Activated CD8-positive, alpha-beta memory T cell treated with anti-CD3 and anti-CD28 coated beads, Interleukin-2, amount 10 ng/mL, durations not matched to agents 7 days and 5 days (primary cell): ENCODE measurements at regions not wholly inside any gene's neighbourhood (a gene's known extent, or its start where the extent isn't known, plus 50 kb on each side); places are given as distances from the start of the nearest gene placed in this dataset.
"Not testable (repeated sequence)": the region's sequence is repeated elsewhere in the genome, so short reads cannot be mapped to it uniquely, and the experiment has no call there.

Experiments
- ATAC-seq: fragments of 150-1000 bp; cut with Tn5 transposase; one replicate; pipeline ENCODE4 v1.10.0; 2021; ENCODE audit warnings: moderate library complexity
- CTCF ChIA-PET: fragments of 350-600 bp; sonication (Branson Sonifier 250); formaldehyde crosslinking; loops from one replicate; lab custom pipeline; 2021; ENCODE audit warnings: antibody characterized with exemption; lab: Charles Lee
- DNase-seq: peaks from one replicate; pipeline ENCODE4 v3.0.0-alpha.2; 2020
- H3K27ac Mint-ChIP-seq: one replicate; pipeline ENCODE4 v1.8.0; 2021; ENCODE audit warnings: mild to moderate bottlenecking, mixed read lengths
- H3K27me3 Mint-ChIP-seq: one replicate; pipeline ENCODE4 v1.8.0; 2021; ENCODE audit warnings: mixed read lengths
- H3K36me3 Mint-ChIP-seq: one replicate; pipeline ENCODE4 v1.8.0; 2021; ENCODE audit warnings: mild to moderate bottlenecking, mixed read lengths
- H3K4me1 Mint-ChIP-seq: one replicate; pipeline ENCODE4 v1.8.0; 2021; ENCODE audit warnings: mixed read lengths
- H3K4me3 Mint-ChIP-seq: one replicate; pipeline ENCODE4 v1.8.0; 2021; ENCODE audit warnings: mild to moderate bottlenecking, moderate library complexity, mixed read lengths
- H3K9me3 Mint-ChIP-seq: one replicate; pipeline ENCODE4 v1.8.0; 2022; ENCODE audit warnings: low read depth, mixed read lengths

DNA sequence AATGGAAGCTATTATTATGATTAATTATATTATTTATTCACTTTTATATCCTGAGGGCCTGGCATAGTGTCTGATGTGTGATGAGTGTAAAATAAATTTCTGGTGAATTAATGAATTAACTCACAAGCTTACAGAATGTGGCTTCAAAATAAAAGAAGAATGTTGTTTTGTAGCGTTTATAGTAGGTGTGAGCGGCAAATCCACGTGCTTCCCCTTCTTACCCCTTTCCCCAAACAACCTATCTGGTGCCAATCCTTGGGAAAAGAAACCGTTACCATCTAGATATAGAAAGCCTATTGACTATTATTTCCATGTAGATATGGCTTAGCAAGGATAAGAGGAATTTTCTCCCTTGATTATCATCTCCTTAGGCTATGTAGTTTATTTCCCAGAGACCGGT, 144.6 kb upstream of the CITED2 start:
- CTCF ChIA-PET, result no interaction called here
- H3K27ac Mint-ChIP-seq, result no peak overlapping the region
- H3K4me3 Mint-ChIP-seq, result no peak overlapping the region
- DNase-seq (no peak), ATAC-seq (no peak)
- peaks cover 2% of the 10 kb centered on the region for H3K9me3 Mint-ChIP-seq
- H3K4me1 Mint-ChIP-seq, result peaks cover 13% of the 10 kb centered on the region
- H3K36me3 Mint-ChIP-seq, result peaks cover 4% of the 10 kb centered on the region
- no peaks in the 10 kb centered on the region for H3K27me3 Mint-ChIP-seq

DNA sequence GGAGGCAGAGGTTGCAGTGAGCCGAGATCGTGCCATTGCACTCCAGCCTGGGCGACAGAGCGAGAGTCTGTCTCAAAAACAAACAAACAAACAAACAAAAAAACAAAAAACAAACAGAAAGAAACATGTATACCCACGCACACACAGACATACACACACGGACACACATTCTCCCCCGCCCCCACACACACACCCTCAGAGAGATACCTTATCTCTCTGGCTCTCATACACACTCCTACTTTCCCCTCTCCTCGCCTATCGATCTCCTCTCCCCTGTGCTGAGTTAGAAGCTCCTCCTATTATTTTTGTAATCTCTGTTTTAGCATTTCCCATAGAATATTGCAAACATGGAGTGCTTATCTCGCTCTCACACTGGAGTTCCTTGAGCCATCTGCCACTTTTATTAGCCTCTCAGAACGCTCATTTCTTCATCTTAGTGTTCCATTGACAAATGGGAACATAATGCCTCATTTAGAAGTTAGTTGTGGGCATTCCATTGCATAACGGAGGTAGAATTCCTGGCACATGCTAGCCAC, 144.2 kb upstream of the CITED2 start:
- Mint-ChIP-seq H3K36me3 (peaks cover 4% of the 10 kb centered on the region), H3K27me3 (no peaks in the 10 kb centered on the region), H3K9me3 (peaks cover 2% of the 10 kb centered on the region), H3K4me3 (no peak overlapping the region), H3K27ac (no peak overlapping the region), H3K4me1 (peaks cover 13% of the 10 kb centered on the region)
- DNase-seq (no peak), ATAC-seq (no peak)
- CTCF ChIA-PET, result no interaction called here

DNA sequence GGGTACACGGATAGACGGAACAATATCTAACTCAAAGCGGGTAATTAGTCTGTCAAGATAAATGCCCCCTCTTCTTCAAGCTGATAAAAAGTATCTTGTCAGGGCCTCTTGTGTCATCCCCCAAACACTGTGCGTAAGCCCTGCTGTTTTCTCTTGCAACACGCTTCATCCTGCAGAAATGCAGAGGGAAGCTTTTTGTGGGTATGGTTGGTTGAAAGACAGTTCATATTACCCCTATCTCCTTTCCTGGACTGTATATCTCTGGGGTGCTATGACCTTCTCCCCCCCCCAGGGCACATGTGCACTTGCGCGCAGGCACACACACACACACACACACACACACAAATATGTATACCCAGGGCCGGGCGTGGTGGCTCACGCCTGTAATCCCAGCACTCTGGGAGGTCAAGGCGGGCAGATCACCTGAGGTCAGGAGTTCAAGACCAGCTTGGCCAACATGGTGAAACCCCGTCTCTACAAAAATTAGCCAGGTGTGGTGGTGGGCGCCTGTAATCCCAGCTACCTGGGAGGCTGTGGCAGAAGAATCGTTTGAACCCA, 143.6 kb upstream of the CITED2 start:
- H3K4me3 Mint-ChIP-seq, CTCF ChIA-PET, H3K27ac Mint-ChIP-seq, H3K9me3 Mint-ChIP-seq, DNase-seq, ATAC-seq, H3K27me3 Mint-ChIP-seq, H3K36me3 Mint-ChIP-seq: not testable (repeated sequence)
- peaks cover 13% of the 10 kb centered on the region for H3K4me1 Mint-ChIP-seq

DNA sequence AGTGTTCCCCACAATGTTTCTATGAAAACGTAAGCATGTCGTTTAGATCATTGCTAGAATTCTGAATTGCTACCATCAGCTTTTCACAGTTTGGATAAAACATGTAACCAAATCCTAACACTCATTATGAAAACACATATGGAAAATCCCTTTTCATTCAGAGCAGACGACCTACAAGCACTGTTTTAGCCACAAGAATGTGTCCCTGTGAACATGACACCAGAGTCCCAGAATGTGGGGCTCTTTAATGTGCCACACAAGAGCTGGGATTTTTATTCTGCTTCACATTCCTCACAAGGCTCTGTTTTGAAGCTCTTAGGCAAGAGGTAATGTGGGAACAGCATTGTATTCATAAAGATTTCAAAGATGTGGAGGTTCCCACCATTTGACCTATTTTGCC, 141.1 kb upstream of the CITED2 start:
- no peak for ATAC-seq
- Mint-ChIP-seq H3K27me3 (no peaks in the 10 kb centered on the region), H3K4me3 (no peak overlapping the region), H3K36me3 (peaks cover 4% of the 10 kb centered on the region), H3K27ac (no peak overlapping the region), H3K9me3 (no peaks in the 10 kb centered on the region), H3K4me1 (peaks cover 10% of the 10 kb centered on the region)
- CTCF ChIA-PET, result interaction anchor here (1.7 kb wide), 1 partner anchor 132 kb away, joined by 3 read pairs; no protein-coding TSS in a partner anchor
- no peak for DNase-seq

DNA sequence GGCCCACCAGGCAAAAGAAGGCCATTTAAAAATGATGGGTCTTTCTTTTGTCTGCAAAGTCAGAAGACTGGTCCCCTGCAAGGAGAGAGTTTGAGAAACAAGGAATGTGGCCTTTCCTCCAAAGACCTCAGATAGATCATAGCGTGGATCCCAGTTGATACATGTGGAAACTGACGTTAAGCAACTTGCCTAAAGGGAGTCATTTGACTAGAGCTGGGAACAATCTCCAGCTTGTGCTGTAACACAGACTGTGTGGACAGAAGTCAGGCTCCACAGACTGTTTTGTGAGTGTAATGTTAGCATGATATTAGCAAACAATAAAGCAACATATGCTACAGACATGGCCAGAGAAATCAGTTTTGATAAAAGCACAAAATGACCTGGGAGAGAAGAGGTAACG, 140.4 kb upstream of the CITED2 start:
- ATAC-seq (no peak), DNase-seq (no peak)
- Mint-ChIP-seq H3K4me1 (peaks cover 9% of the 10 kb centered on the region), H3K27ac (no peak overlapping the region), H3K4me3 (no peak overlapping the region), H3K36me3 (peaks cover 3% of the 10 kb centered on the region), H3K27me3 (no peaks in the 10 kb centered on the region), H3K9me3 (no peaks in the 10 kb centered on the region)
- CTCF ChIA-PET, result interaction anchor here (1.7 kb wide), 1 partner anchor 131 kb away, joined by 3 read pairs; no protein-coding TSS in a partner anchor

DNA sequence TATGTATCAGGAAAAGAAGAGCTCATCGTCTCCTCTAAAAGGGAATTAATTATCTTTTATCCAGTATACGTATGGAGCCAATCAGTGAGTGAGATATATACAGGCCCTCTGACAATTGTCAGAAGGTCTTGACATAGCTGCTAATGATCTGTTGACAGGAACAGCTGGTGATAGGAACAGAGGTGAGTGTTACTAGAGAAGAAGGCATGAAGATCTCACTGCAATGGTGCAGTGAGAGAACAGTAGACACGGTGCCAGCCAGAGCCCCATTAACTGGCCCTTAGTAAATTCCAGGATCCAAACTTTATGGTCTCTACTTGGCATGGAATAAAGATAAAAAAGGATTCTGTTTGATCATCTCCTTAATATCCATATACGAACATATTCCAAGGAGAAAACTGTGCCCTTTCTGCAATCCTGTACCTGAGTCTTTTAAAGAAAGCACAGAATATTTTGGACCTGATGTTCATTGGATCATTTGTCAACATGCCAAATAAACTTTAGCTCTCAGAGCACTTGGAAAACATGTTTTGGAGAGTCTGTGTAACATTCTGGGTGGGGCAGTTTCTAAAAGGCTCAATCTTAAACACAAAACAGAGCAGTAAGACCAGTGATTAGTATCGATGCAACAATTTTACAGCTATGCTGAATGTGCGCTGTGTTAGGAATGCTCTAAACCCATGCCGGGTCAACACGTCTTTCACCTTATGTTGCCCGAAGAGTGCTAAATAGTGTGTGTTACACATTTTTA, 135.8 kb upstream of the CITED2 start:
- H3K27me3 Mint-ChIP-seq, result no peaks in the 10 kb centered on the region
- ATAC-seq (no peak), DNase-seq (no peak)
- peaks cover 3% of the 10 kb centered on the region for H3K4me1 Mint-ChIP-seq
- H3K9me3 Mint-ChIP-seq, result no peaks in the 10 kb centered on the region
- no peak overlapping the region for H3K27ac Mint-ChIP-seq
- CTCF ChIA-PET, result no interaction called here
- H3K4me3 Mint-ChIP-seq, result no peak overlapping the region
- peaks cover 1% of the 10 kb centered on the region for H3K36me3 Mint-ChIP-seq

DNA sequence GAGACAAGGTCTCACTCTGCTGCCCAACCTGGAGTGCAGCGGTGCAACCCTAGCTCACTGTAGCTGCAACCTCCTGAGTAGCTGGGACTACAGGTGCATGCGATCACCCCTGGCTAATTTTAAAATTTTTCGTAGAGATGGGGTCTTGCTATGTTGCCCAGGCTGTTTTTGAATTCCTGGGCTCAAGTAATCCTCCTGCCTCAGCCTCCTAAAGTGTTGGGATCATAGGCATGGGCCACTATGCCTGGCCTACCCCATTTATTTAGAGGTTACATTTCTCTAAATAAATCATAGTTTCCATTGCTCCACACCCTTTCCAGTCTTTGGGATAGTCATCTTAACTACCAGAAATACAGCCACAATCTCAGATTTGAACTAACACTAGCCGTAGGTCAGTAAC, 134.7 kb upstream of the CITED2 start:
- H3K4me3 Mint-ChIP-seq, result no peak overlapping the region
- DNase-seq (no peak), ATAC-seq (no peak)
- H3K9me3 Mint-ChIP-seq, result no peaks in the 10 kb centered on the region
- no peak overlapping the region for H3K27ac Mint-ChIP-seq
- no peaks in the 10 kb centered on the region for H3K27me3 Mint-ChIP-seq
- CTCF ChIA-PET, result no interaction called here
- peaks cover 1% of the 10 kb centered on the region for H3K36me3 Mint-ChIP-seq
- no peaks in the 10 kb centered on the region for H3K4me1 Mint-ChIP-seq

DNA sequence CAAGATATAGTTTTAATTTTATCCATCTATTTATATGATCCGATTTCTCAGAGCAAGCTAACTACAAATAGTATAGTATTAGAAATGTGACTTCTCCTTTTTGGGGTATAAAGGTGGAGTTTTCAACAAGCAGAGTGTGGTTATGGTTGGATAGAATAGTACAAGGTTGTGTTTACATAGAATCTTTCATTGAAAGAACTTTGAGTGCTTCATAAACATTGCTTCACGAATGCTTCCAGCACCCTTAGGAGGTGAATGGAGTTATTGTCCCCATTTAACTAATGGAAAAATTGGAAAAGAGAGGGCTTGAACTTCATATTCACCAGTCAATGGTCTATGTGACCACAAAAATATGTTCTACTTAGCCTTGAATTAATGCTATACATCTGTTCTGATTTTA, 134.1 kb upstream of the CITED2 start:
- no peak for DNase-seq
- Mint-ChIP-seq H3K4me3 (no peak overlapping the region), H3K27me3 (no peaks in the 10 kb centered on the region), H3K27ac (no peak overlapping the region), H3K36me3 (peaks cover 1% of the 10 kb centered on the region), H3K4me1 (no peaks in the 10 kb centered on the region), H3K9me3 (no peaks in the 10 kb centered on the region)
- no peak for ATAC-seq
- CTCF ChIA-PET, result no interaction called here

DNA sequence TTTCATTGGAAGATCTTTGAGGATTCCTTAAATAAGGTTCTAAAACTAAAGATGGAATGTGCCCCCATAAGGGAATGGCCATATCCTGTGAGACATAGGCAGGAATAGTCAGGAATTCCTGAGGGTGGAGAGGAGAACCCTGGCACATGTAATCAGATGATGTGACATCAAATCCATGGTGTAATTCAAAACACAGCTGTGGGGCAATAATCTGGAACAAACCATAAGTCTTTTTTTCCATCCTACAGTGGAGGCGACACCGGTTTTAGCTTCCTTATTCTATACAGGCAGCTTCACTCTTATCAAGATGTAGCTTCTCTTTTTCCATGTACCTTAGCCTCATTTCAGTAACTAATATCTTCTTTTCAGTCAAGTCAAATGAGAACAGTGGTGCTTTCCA, 133.6 kb upstream of the CITED2 start:
- no peaks in the 10 kb centered on the region for H3K4me1 Mint-ChIP-seq
- no peak overlapping the region for H3K4me3 Mint-ChIP-seq
- H3K27ac Mint-ChIP-seq, result no peak overlapping the region
- H3K9me3 Mint-ChIP-seq, result no peaks in the 10 kb centered on the region
- CTCF ChIA-PET, result no interaction called here
- H3K36me3 Mint-ChIP-seq, result peaks cover 1% of the 10 kb centered on the region
- no peak for DNase-seq
- no peaks in the 10 kb centered on the region for H3K27me3 Mint-ChIP-seq
- ATAC-seq, result no peak

DNA sequence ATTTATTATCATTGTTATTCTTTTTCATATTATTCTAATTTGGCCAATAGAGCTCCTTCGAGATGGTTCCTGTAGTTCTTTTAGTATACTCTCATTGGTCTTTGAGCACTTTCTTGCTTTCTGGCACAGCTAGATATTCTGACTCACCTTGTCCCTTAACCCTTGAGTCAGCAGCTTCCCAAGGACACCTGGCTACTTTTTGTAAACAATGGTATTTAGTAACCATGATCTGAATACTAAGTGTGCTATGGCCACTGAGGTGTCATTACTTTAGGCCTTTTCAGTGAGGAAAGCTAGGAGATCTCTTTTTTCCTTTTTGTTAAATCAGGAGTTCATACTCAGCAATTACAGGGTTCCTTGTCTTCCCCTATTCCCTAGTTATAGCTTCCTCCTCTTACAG, 126.5 kb upstream of the CITED2 start:
- no peaks in the 10 kb centered on the region for H3K9me3 Mint-ChIP-seq
- no peak for DNase-seq
- ATAC-seq, result no peak
- CTCF ChIA-PET, result no interaction called here
- H3K27ac Mint-ChIP-seq, result no peak overlapping the region
- no peaks in the 10 kb centered on the region for H3K4me1 Mint-ChIP-seq
- H3K27me3 Mint-ChIP-seq, result no peaks in the 10 kb centered on the region
- no peaks in the 10 kb centered on the region for H3K36me3 Mint-ChIP-seq
- H3K4me3 Mint-ChIP-seq, result no peak overlapping the region

DNA sequence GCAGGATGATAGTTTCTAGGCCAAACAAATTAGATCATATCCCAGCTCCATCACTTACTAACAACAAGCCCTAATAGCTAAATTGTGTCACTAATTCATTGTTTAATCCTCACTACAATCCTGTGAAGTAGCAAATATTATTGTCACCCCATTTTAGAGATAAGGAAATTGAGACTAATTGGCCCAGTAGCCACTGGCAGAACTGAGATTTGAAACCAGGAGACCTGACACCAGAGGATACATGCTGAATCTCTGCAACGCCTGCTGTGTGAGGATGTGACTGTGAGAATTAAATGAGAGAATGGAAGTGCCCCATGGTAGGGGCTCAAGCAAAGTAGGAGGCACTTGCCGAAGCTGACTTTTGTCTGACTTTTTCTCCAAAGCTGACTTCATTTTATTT, 124.3 kb upstream of the CITED2 start:
- no peaks in the 10 kb centered on the region for H3K4me1 Mint-ChIP-seq
- H3K9me3 Mint-ChIP-seq, result no peaks in the 10 kb centered on the region
- no peak overlapping the region for H3K27ac Mint-ChIP-seq
- DNase-seq (no peak), ATAC-seq (no peak)
- CTCF ChIA-PET, result no interaction called here
- H3K27me3 Mint-ChIP-seq, result no peaks in the 10 kb centered on the region
- H3K36me3 Mint-ChIP-seq, result no peaks in the 10 kb centered on the region
- H3K4me3 Mint-ChIP-seq, result no peak overlapping the region

DNA sequence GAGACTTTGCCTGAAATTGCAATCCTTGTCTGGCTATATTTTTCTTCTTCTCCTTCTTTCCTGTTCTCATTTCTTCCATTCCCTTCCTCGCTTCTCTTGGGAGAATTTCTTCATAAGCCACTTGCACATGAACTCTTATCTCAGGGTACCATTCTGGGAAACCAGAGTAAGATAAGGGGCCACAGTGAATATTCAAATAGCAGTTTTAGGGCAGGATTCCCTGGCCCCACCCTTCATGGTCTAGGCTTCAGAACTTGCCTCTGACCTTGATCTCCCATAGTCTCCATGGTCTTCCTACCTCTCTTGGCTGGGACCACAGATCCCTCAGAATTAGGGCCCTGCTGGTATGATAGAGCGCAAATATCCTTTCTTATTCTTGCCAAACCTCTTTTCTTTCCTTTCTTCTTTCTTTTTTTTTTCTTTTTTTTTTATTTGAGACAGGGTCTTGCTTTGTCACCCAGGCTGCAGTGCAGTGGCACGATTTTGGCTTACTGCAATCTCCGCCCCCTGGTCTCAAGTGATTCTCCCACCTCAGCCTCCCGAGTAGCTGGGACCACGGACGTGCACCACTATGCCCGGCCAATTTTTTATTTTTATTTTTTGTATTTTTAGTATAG, 123.0 kb upstream of the CITED2 start:
- no peaks in the 10 kb centered on the region for H3K4me1 Mint-ChIP-seq
- CTCF ChIA-PET, result no interaction called here
- H3K4me3 Mint-ChIP-seq, result no peak overlapping the region
- no peaks in the 10 kb centered on the region for H3K9me3 Mint-ChIP-seq
- H3K36me3 Mint-ChIP-seq, result peaks cover 4% of the 10 kb centered on the region
- H3K27me3 Mint-ChIP-seq, result no peaks in the 10 kb centered on the region
- ATAC-seq (no peak), DNase-seq (no peak)
- no peak overlapping the region for H3K27ac Mint-ChIP-seq

DNA sequence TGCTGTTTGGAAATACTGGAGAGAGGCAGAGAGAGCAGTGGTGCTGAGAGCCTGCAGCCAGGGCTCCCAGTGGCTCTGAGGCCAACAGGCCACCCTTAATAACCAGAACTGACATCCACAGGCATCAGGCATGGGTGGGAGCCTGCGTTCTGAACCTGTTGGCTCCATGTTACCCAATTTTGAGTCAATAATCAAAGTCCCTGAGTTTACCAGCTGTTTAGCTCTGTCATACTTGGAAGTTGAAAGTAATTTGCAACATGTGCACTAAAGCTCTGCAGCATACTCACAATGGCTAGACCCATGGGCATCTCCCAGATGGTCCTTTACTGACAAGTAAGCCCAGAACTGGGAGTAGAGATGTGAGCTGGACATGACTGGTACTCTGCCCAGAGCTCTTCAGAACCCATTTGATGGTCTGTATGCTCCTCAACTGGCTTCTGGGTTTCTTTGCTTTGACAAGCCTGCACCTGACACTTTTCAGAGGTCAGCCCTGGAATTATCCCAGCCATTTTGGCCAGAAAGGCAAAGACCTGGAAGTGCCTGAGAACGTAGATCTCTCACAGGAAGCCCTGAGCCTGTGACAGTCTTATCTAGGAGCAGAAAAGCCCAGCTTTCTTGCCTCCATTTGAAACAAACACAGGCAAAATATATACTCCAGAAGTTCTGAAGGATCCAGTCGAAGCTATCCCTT, 122.4 kb upstream of the CITED2 start:
- peaks cover 5% of the 10 kb centered on the region for H3K36me3 Mint-ChIP-seq
- no peaks in the 10 kb centered on the region for H3K4me1 Mint-ChIP-seq

More for the DNA sequence above, 122.4 kb upstream of the CITED2 start:
- H3K4me3 Mint-ChIP-seq, result no peak overlapping the region
- ATAC-seq (no peak), DNase-seq (no peak)
- no peaks in the 10 kb centered on the region for H3K27me3 Mint-ChIP-seq
- CTCF ChIA-PET, result interaction anchor here (1.0 kb wide), 1 partner anchor 10 kb away, joined by 3 read pairs; no protein-coding TSS in a partner anchor
- H3K27ac Mint-ChIP-seq, result no peak overlapping the region
- no peaks in the 10 kb centered on the region for H3K9me3 Mint-ChIP-seq
